ENCODE measurements at regions not wholly inside any gene's neighbourhood (a gene's known extent, or its start where the extent isn't known, plus 50 kb on each side); places are given as distances from the start of the nearest gene placed in this dataset.
"Not testable (repeated sequence)": the region's sequence is repeated elsewhere in the genome, so short reads cannot be mapped to it uniquely, and the experiment has no call there.

GRCh38 chr10:4429571-4429970 lies 396.4 kb upstream of the AKR1E2 start:
- DNase-seq = no peak

GRCh38 chr10:4427532-4427931 lies 398.5 kb upstream of the AKR1E2 start:
- no peak for DNase-seq

GRCh38 chr10:4426866-4427265 lies 399.1 kb upstream of the AKR1E2 start:
- DNase-seq = no peak

- no peak for DNase-seq
These were observed 416.7 kb upstream of the AKR1E2 start for GRCh38 chr10:4409319-4409718.

GRCh38 chr10:4407783-4408182 lies 418.2 kb upstream of the AKR1E2 start:
- DNase-seq = no peak

GRCh38 chr10:4405828-4406227 lies 420.2 kb upstream of the AKR1E2 start:
- DNase-seq = no peak

GRCh38 chr10:4403638-4404252 lies 422.3 kb upstream of the AKR1E2 start:
- no peak for DNase-seq

- DNase-seq = not testable (repeated sequence)
These were observed 424.9 kb upstream of the AKR1E2 start for GRCh38 chr10:4401080-4401479.

- DNase-seq = no peak
These were observed 426.5 kb upstream of the AKR1E2 start for GRCh38 chr10:4399556-4399955.

- DNase-seq = no peak
These were observed 427.4 kb upstream of the AKR1E2 start for GRCh38 chr10:4398602-4399001.

- DNase-seq = no peak
These were observed 428.7 kb upstream of the AKR1E2 start for GRCh38 chr10:4397337-4397736.

- DNase-seq = no peak
These were observed 429.4 kb upstream of the AKR1E2 start for GRCh38 chr10:4396401-4397283.

GRCh38 chr10:4395731-4396130 lies 430.3 kb upstream of the AKR1E2 start:
- DNase-seq = no peak

- not testable (repeated sequence) for DNase-seq
These were observed 431.6 kb upstream of the AKR1E2 start for GRCh38 chr10:4394455-4394854.

GRCh38 chr10:4391683-4392082 lies 434.3 kb upstream of the AKR1E2 start:
- no peak for DNase-seq

- no peak for DNase-seq
These were observed 435.8 kb upstream of the AKR1E2 start for GRCh38 chr10:4390219-4390618.

GRCh38 chr10:4385231-4385870 lies 440.7 kb upstream of the AKR1E2 start:
- no peak for DNase-seq

GRCh38 chr10:4384245-4384644 lies 441.8 kb upstream of the AKR1E2 start:
- no peak for DNase-seq

GRCh38 chr10:4383651-4384098 lies 442.3 kb upstream of the AKR1E2 start:
- DNase-seq = no peak

- no peak for DNase-seq
These were observed 443.2 kb upstream of the AKR1E2 start for GRCh38 chr10:4382811-4383210.

GRCh38 chr10:4373612-4374011 lies 452.4 kb upstream of the AKR1E2 start:
- DNase-seq = no peak

- no peak for DNase-seq
These were observed 452.9 kb upstream of the AKR1E2 start for GRCh38 chr10:4373098-4373497.

- no peak for DNase-seq
These were observed 453.4 kb upstream of the AKR1E2 start for GRCh38 chr10:4372601-4373000.
